Activated CD4-positive, alpha-beta T cell treated with anti-CD3 and anti-CD28 coated beads, Interleukin-2, amount 10 ng/mL, durations not matched to agents 7 days and 5 days (primary cell): ENCODE measurements at regions not wholly inside any gene's neighbourhood (a gene's known extent, or its start where the extent isn't known, plus 50 kb on each side); places are given as distances from the start of the nearest gene placed in this dataset.

Experiments used
- CTCF ChIA-PET: fragments of 350-600 bp; sonication (Branson Sonifier 250); formaldehyde crosslinking; loops from one replicate; lab custom pipeline; 2021; ENCODE audit warnings: antibody characterized with exemption; lab: Charles Lee
- POLR2A ChIA-PET: fragments of 350-600 bp; sonication (Branson Sonifier 250); formaldehyde crosslinking; loops from one replicate; lab custom pipeline; 2021; ENCODE audit warnings: antibody characterized with exemption; lab: Charles Lee
- DNase-seq: peaks from one replicate; pipeline ENCODE4 v3.0.0-alpha.2; 2020
- H3K27ac Mint-ChIP-seq: one replicate; pipeline ENCODE4 v1.8.0; 2021; ENCODE audit warnings: mild to moderate bottlenecking, moderate library complexity, mixed read lengths
- H3K27me3 Mint-ChIP-seq: one replicate; pipeline ENCODE4 v1.8.0; 2021; ENCODE audit warnings: mixed read lengths
- H3K36me3 Mint-ChIP-seq: one replicate; pipeline ENCODE4 v1.8.0; 2021; ENCODE audit warnings: low read depth, mixed read lengths
- H3K4me1 Mint-ChIP-seq: one replicate; pipeline ENCODE4 v1.8.0; 2021; ENCODE audit warnings: mixed read lengths
- H3K4me3 Mint-ChIP-seq: one replicate; pipeline ENCODE4 v1.8.0; 2021; ENCODE audit warnings: mild to moderate bottlenecking, moderate library complexity, mixed read lengths
- H3K9me3 Mint-ChIP-seq: one replicate; pipeline ENCODE4 v1.8.0; 2021; ENCODE audit warnings: mixed read lengths

- no peak for DNase-seq
- H3K4me1 Mint-ChIP-seq: no peaks in the 10 kb centered on the region
- no peak overlapping the region for H3K4me3 Mint-ChIP-seq
- no peaks in the 10 kb centered on the region for H3K9me3 Mint-ChIP-seq
- peaks cover 5% of the 10 kb centered on the region for H3K27me3 Mint-ChIP-seq
- CTCF ChIA-PET: no interaction called here
- H3K27ac Mint-ChIP-seq: no peak overlapping the region
- POLR2A ChIA-PET: no interaction called here
- no peaks in the 10 kb centered on the region for H3K36me3 Mint-ChIP-seq
Observed at GRCh38 chr3:170762064-170762463, 107.9 kb downstream of the RPL22L1 start.

GRCh38 chr3:170761103-170761502 is 108.9 kb downstream of the RPL22L1 start:
- Mint-ChIP-seq H3K4me1 (no peaks in the 10 kb centered on the region), H3K27ac (no peak overlapping the region), H3K9me3 (no peaks in the 10 kb centered on the region), H3K27me3 (peaks cover 2% of the 10 kb centered on the region), H3K36me3 (no peaks in the 10 kb centered on the region), H3K4me3 (no peak overlapping the region)
- DNase-seq: no peak
- POLR2A ChIA-PET: no interaction called here
- CTCF ChIA-PET: no interaction called here

DNA sequence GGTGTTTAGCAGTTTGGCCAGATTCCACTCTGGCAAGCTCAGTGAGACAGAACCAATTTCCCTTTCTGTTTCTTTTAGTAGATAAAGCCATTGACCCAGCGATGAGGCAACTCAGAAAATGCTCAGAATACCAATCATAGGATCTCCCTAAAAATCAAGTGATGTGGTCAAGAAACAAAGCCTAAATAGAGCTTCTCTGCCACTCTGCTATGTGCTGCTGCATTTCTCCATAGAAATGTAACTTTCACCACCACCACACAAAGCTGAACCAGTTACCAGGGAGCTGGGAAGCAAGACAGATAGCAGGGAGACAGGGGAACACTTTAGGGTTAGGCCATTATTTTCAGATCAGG is 109.8 kb downstream of the RPL22L1 start:
- ChIA-PET CTCF (interaction anchor here (1.1 to 1.3 kb wide), 3 partner anchors 12 to 52 kb away, joined by 3 read pairs; no protein-coding TSS in a partner anchor), POLR2A (no interaction called here)
- H3K9me3 Mint-ChIP-seq: no peaks in the 10 kb centered on the region
- no peak for DNase-seq
- no peak overlapping the region for H3K4me3 Mint-ChIP-seq
- peaks cover 2% of the 10 kb centered on the region for H3K27me3 Mint-ChIP-seq
- no peaks in the 10 kb centered on the region for H3K4me1 Mint-ChIP-seq
- no peaks in the 10 kb centered on the region for H3K36me3 Mint-ChIP-seq
- no peak overlapping the region for H3K27ac Mint-ChIP-seq

DNA sequence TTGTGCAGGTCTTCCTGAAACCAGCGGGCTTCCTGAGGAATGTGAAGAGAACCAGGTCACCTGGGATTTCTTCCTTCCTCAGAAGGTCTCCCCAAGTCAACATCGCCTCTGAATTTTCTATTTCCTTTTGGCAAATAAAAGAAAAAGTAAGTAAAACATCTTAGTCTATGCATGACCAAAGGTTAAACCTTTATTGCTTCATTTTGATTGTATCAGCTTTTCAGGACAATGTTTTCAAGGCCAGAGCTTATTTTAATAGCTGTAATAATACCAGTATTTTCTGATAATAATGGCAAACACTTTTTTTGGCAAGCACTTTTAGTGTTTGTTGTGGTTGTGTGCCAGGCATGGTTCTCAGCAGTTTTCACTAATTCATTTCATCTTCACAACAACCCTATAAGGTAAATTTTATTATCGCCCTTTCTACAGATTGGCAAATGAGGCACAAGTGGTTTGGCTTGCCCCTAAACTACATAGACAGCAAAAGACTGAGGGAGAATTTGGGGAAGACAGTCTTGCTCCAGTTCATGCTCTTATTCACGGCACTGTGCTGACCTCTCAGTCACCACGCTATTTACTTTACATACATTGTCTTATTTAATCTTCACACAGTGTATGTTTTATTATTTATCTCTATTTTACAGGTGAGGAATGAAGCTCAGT is 110.4 kb downstream of the RPL22L1 start:
- no peak for DNase-seq
- Mint-ChIP-seq H3K27ac (no peak overlapping the region), H3K36me3 (no peaks in the 10 kb centered on the region), H3K27me3 (peaks cover 2% of the 10 kb centered on the region), H3K4me1 (no peaks in the 10 kb centered on the region), H3K9me3 (no peaks in the 10 kb centered on the region), H3K4me3 (no peak overlapping the region)
- ChIA-PET CTCF (interaction anchor here (1.1 to 1.3 kb wide), 3 partner anchors 13 to 52 kb away, joined by 3 read pairs; no protein-coding TSS in a partner anchor), POLR2A (no interaction called here)

DNA sequence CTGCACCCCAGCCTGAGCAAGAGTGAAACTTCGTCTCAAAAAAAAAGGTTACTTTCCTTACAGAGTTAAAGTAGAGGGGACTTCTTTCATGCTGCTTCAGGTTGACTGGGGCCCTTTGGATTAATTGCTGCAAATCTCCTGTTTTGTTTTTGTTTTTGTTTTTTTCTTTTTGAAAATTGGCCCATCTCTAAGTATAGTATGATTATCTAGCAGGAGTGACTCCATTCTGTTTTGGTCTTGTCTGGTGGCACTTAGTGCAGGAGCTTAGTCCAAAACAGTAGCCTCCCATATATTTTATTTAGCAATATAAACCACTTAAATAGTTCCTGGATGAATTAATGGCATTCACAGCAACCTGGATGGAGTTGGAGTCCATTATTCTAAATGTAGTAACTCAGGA is 113.0 kb downstream of the RPL22L1 start:
- CTCF ChIA-PET: no interaction called here
- Mint-ChIP-seq H3K4me1 (no peaks in the 10 kb centered on the region), H3K27me3 (peaks cover 14% of the 10 kb centered on the region), H3K9me3 (no peaks in the 10 kb centered on the region), H3K27ac (no peak overlapping the region), H3K4me3 (no peak overlapping the region), H3K36me3 (no peaks in the 10 kb centered on the region)
- no peak for DNase-seq
- POLR2A ChIA-PET: no interaction called here

GRCh38 chr3:170754311-170754693 is 115.7 kb downstream of the RPL22L1 start:
- no peaks in the 10 kb centered on the region for H3K9me3 Mint-ChIP-seq
- DNase-seq: no peak
- H3K4me3 Mint-ChIP-seq: no peak overlapping the region
- H3K4me1 Mint-ChIP-seq: no peaks in the 10 kb centered on the region
- H3K36me3 Mint-ChIP-seq: no peaks in the 10 kb centered on the region
- ChIA-PET CTCF (no interaction called here), POLR2A (no interaction called here)
- H3K27ac Mint-ChIP-seq: no peak overlapping the region
- peaks cover 24% of the 10 kb centered on the region for H3K27me3 Mint-ChIP-seq

DNA sequence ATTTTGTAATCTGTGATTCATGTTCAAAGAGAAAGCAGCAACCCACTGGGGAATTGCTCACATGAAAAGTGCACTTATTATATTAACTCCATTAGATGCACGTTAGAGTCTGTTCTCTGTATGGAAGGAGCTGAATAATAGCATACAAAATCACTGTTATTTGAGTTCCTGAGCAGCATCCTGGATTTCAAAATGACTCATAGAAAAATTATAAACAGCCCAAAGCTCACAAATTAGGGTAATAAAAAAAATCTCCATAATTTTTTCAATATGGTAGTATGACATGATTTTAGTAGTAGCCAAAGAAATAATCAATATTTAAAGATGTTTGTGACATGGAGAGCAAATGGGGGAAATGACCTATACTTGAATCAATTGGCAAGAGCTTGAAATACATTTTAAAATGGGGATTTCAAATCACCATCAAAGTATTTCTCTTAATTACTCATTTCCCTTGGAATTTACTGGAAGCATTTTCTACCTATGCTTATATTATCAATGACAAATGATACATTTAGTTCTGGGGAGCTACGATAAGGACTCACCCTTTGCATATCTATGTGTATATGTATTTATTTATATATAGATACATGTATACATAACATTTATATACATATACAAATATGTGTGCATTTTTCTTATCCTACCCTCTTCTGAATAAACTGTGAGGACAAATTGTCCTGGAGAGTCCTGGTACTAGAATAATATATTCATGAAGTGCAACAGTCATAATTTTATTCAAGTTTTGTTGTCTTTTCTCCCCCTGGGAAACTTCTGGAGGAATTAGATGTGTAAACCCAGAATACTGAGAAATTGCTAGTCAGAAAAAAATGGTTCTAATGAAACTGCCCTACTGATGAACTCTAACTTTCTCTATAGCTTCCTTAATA is 116.3 kb downstream of the RPL22L1 start:
- ChIA-PET POLR2A (no interaction called here), CTCF (interaction anchor here (0.7 kb wide), 1 partner anchor 565 kb away, joined by 4 read pairs; no protein-coding TSS in a partner anchor)
- no peak overlapping the region for H3K27ac Mint-ChIP-seq
- H3K4me1 Mint-ChIP-seq: no peaks in the 10 kb centered on the region
- H3K36me3 Mint-ChIP-seq: no peaks in the 10 kb centered on the region
- no peak overlapping the region for H3K4me3 Mint-ChIP-seq
- DNase-seq: no peak
- no peaks in the 10 kb centered on the region for H3K9me3 Mint-ChIP-seq
- H3K27me3 Mint-ChIP-seq: peaks cover 29% of the 10 kb centered on the region

DNA sequence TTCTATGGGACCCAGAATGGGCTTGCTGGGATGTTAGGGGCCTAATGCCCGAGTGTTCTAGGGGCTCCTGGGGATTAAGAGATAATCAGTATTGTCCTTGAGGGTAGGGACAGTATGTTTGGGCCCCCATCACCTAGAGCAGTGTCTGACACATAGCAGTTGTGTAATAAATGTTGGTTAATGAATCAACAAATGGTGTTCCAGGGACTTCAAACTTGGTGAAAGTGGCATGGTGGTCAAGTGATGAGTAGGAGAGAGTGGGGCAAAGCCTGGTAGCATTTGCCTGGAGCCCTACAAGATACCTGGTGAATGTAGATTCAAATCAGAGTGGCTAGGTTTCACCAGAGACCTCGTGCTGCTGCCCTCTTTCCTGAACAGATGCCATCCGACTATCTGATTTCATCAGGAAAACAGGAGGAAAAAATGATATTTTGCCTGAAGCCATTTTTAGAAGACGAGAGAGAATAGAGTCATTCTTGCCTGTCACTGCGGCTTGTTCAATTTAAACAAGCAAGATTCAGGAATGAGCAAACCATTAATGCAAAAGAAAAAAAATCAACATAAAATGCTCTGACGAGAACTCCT is 117.3 kb downstream of the RPL22L1 start:
- ChIA-PET POLR2A (no interaction called here), CTCF (no interaction called here)
- Mint-ChIP-seq H3K27ac (no peak overlapping the region), H3K9me3 (no peaks in the 10 kb centered on the region), H3K36me3 (no peaks in the 10 kb centered on the region), H3K27me3 (peaks cover 31% of the 10 kb centered on the region), H3K4me3 (no peak overlapping the region), H3K4me1 (no peaks in the 10 kb centered on the region)
- DNase-seq: no peak

DNA sequence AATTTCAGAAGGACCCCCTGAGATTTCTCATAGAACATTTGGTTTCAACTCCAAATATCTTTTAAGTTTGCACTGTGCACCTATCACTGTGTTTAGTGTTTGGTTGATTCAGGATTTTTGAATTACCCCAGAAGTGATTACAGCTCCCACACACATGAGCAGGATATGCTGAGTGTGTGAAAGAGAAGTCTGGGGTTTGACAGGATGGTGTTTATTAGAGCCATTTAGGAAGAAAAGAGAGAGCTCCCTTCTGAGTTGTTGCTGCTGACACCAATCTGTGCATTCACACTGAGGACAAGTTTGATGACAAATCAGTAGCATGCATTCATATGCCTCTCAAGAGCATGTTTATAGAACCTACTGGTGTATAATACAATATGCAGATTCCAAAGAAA is 118.1 kb downstream of the RPL22L1 start:
- Mint-ChIP-seq H3K27me3 (peaks cover 35% of the 10 kb centered on the region), H3K4me3 (no peak overlapping the region)

DNA sequence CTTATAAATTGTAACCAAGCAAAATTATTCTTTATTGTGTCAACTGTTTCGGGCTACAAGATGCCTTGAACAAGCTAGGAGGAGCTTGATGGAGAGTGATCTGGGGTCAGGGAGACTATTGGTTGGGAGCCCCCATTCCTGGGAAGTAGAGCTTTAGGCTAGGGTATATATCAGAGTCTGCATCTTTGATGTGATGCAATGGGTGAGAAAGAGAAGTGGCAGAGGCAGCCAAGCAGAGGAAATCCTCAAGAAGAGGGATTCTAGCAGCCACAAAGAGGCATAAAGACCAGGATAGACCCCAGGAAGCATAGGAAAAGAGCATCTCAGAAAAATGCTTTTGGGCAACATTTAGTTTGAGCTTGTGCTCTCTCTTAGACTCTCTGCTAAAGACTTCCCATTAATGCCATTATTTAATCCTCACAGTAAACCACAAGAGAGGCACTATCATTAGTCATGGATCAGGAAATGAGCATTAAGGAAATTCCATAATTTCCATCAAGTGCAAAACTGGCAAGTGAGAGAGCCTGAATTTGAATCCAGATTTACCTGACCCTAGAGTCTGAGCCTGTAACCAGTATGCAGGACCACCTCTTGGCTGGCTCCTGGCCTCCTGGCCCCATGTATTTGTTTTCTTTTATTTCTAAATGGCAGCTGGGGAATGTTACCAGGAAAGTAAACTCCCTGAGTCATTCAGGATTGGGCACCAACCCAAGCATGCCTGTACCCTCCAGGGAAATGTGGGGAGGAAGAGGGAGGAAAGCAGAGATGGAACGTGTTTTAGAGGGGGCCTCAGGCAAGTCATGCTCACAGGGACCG is 118.7 kb downstream of the RPL22L1 start:
- Mint-ChIP-seq H3K4me1 (no peaks in the 10 kb centered on the region), H3K27ac (no peak overlapping the region), H3K36me3 (no peaks in the 10 kb centered on the region), H3K9me3 (no peaks in the 10 kb centered on the region), H3K27me3 (peaks cover 41% of the 10 kb centered on the region), H3K4me3 (no peak overlapping the region)
- ChIA-PET CTCF (no interaction called here), POLR2A (no interaction called here)
- no peak for DNase-seq

More for the DNA sequence above, 118.1 kb downstream of the RPL22L1 start:
- Mint-ChIP-seq H3K9me3 (no peaks in the 10 kb centered on the region), H3K4me1 (no peaks in the 10 kb centered on the region), H3K36me3 (no peaks in the 10 kb centered on the region), H3K27ac (no peak overlapping the region)
- ChIA-PET POLR2A (no interaction called here), CTCF (no interaction called here)
- DNase-seq: no peak

- CTCF ChIA-PET: no interaction called here
- H3K27ac Mint-ChIP-seq: no peak overlapping the region
- no peak overlapping the region for H3K4me3 Mint-ChIP-seq
- no peaks in the 10 kb centered on the region for H3K4me1 Mint-ChIP-seq
- POLR2A ChIA-PET: no interaction called here
- DNase-seq: no peak
- no peaks in the 10 kb centered on the region for H3K36me3 Mint-ChIP-seq
- H3K9me3 Mint-ChIP-seq: no peaks in the 10 kb centered on the region
- H3K27me3 Mint-ChIP-seq: peaks cover 43% of the 10 kb centered on the region
Observed at GRCh38 chr3:170750478-170750830, 119.5 kb downstream of the RPL22L1 start.

DNA sequence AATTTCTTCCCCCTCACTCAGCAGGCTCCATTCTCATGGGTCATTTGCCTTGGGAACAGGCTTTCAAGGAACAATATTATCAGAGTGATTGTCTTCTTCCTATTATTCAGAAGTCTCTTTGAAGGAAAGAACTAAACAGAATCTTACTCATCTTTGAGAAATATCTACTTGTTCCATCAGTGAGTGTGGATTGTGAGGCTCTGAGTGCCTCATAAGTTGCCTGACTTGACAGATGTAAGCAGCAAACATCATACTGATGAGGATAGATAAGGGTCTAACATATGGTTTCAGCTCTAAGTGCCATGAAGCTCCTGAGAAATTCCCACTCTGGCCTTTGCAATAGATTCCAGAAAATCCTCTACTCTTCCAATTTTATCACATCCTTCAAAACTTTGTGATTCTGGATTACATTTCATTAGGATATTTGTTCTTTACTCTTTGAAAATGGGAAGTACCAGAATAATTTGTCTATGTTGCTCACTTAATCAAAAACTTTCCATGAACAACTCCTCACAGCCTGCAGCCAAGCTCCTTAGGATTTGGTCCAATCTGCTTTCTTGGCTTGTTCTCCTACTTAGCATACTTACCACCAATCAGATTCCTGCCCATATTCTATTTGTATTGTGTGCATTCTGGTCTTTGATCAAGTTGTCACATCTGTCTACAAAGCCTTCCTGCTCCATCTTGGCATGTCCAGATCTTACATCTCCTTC is 120.1 kb downstream of the RPL22L1 start:
- peaks cover 43% of the 10 kb centered on the region for H3K27me3 Mint-ChIP-seq
- H3K9me3 Mint-ChIP-seq: no peaks in the 10 kb centered on the region
- POLR2A ChIA-PET: no interaction called here
- no peaks in the 10 kb centered on the region for H3K4me1 Mint-ChIP-seq
- no peak overlapping the region for H3K27ac Mint-ChIP-seq
- no peak for DNase-seq
- no peaks in the 10 kb centered on the region for H3K36me3 Mint-ChIP-seq
- no peak overlapping the region for H3K4me3 Mint-ChIP-seq
- CTCF ChIA-PET: no interaction called here
